ENCODE measurements at regions not wholly inside any gene's neighbourhood (a gene's known extent, or its start where the extent isn't known, plus 50 kb on each side); places are given as distances from the start of the nearest gene placed in this dataset.

- TF ChIP-seq, protein P1, sequence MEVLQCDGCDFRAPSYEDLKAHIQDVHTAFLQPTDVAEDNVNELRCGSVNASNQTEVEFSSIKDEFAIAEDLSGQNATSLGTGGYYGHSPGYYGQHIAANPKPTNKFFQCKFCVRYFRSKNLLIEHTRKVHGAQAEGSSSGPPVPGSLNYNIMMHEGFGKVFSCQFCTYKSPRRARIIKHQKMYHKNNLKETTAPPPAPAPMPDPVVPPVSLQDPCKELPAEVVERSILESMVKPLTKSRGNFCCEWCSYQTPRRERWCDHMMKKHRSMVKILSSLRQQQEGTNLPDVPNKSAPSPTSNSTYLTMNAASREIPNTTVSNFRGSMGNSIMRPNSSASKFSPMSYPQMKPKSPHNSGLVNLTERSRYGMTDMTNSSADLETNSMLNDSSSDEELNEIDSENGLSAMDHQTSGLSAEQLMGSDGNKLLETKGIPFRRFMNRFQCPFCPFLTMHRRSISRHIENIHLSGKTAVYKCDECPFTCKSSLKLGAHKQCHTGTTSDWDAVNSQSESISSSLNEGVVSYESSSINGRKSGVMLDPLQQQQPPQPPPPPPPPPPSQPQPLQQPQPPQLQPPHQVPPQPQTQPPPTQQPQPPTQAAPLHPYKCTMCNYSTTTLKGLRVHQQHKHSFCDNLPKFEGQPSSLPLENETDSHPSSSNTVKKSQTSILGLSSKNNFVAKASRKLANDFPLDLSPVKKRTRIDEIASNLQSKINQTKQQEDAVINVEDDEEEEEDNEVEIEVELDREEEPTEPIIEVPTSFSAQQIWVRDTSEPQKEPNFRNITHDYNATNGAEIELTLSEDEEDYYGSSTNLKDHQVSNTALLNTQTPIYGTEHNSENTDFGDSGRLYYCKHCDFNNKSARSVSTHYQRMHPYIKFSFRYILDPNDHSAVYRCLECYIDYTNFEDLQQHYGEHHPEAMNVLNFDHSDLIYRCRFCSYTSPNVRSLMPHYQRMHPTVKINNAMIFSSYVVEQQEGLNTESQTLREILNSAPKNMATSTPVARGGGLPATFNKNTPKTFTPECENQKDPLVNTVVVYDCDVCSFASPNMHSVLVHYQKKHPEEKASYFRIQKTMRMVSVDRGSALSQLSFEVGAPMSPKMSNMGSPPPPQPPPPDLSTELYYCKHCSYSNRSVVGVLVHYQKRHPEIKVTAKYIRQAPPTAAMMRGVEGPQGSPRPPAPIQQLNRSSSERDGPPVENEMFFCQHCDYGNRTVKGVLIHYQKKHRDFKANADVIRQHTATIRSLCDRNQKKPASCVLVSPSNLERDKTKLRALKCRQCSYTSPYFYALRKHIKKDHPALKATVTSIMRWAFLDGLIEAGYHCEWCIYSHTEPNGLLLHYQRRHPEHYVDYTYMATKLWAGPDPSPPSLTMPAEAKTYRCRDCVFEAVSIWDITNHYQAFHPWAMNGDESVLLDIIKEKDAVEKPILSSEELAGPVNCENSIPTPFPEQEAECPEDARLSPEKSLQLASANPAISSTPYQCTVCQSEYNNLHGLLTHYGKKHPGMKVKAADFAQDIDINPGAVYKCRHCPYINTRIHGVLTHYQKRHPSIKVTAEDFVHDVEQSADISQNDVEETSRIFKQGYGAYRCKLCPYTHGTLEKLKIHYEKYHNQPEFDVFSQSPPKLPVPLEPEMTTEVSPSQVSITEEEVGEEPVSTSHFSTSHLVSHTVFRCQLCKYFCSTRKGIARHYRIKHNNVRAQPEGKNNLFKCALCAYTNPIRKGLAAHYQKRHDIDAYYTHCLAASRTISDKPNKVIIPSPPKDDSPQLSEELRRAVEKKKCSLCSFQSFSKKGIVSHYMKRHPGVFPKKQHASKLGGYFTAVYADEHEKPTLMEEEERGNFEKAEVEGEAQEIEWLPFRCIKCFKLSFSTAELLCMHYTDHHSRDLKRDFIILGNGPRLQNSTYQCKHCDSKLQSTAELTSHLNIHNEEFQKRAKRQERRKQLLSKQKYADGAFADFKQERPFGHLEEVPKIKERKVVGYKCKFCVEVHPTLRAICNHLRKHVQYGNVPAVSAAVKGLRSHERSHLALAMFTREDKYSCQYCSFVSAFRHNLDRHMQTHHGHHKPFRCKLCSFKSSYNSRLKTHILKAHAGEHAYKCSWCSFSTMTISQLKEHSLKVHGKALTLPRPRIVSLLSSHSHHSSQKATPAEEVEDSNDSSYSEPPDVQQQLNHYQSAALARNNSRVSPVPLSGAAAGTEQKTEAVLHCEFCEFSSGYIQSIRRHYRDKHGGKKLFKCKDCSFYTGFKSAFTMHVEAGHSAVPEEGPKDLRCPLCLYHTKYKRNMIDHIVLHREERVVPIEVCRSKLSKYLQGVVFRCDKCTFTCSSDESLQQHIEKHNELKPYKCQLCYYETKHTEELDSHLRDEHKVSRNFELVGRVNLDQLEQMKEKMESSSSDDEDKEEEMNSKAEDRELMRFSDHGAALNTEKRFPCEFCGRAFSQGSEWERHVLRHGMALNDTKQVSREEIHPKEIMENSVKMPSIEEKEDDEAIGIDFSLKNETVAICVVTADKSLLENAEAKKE (CRISPR knock-in tag; IDR thresholded peaks at IDR 0.05), result no peak
- no peak for TF ChIP-seq NANOG (IDR thresholded peaks at IDR 0.05; ENCODE audit: borderline replicate concordance)
- TF ChIP-seq REST (IDR thresholded peaks at IDR 0.05; ENCODE audit: unreplicated experiment), result no peak
- no peak for TF ChIP-seq ZNF114 (CRISPR knock-in tag; IDR thresholded peaks at IDR 0.05)
- TF ChIP-seq POLR2AphosphoS5 (IDR thresholded peaks at IDR 0.05; ENCODE audit: low read depth), result no peak
- TF ChIP-seq EZH2phosphoT487 (IDR thresholded peaks at IDR 0.05; ENCODE audit: unreplicated experiment), result no peak
- no peak for TF ChIP-seq CREB1 (CRISPR knock-in tag; IDR thresholded peaks at IDR 0.05; ENCODE audit: low read depth)
- TF ChIP-seq STAT1 (IDR thresholded peaks at IDR 0.05; ENCODE audit: unreplicated experiment), result no peak
Measured at GRCh38 chr7:46626691-46627310, 705.7 kb upstream of the IGFBP3 start (continued).
